ENCODE measurements at regions not wholly inside any gene's neighbourhood (a gene's known extent, or its start where the extent isn't known, plus 50 kb on each side); places are given as distances from the start of the nearest gene placed in this dataset.

GRCh38 chr2:58447586-58447985 lies 206.5 kb upstream of the FANCL start:
- H3K4me1 ChIP-seq (ENCODE audit: insufficient read depth, low read length), result no peaks in the 10 kb centered on the region
- Mint-ChIP-seq H3K27me3 (no peaks in the 10 kb centered on the region), H3K4me3 (no peak overlapping the region), H3K4me1 (ENCODE audit: low read depth) (no peaks in the 10 kb centered on the region), H3K36me3 (ENCODE audit: low read depth) (no peaks in the 10 kb centered on the region), H3K27ac (no peak overlapping the region), H3K9me3 (no peaks in the 10 kb centered on the region)
- POLR2A ChIA-PET, result no interaction called here
- CTCF ChIA-PET, result no interaction called here
- no peaks in the 10 kb centered on the region for H3K9me3 ChIP-seq (ENCODE audit: control insufficient read depth in 1 of 2, insufficient read depth in 1 of 2, low read length in 2 of 2)
- no peak overlapping the region for H3K4me3 ChIP-seq (ENCODE audit: low read length)
- H3K36me3 ChIP-seq (ENCODE audit: insufficient read depth, low read length), result no peaks in the 10 kb centered on the region
- no peak for ATAC-seq (ENCODE audit: poor library complexity)
- intact Hi-C loops (cut with DNase I, micrococcal nuclease), result no loop called here
- no peak for DNase-seq
- H3K27ac ChIP-seq (ENCODE audit: low read depth in 1 of 2, low read length in 2 of 2), result no peak overlapping the region
- no peaks in the 10 kb centered on the region for H3K27me3 ChIP-seq (ENCODE audit: control insufficient read depth in 1 of 2, insufficient read depth in 2 of 2, low read length in 2 of 2)
- no peak for TF ChIP-seq CTCF (IDR thresholded peaks at IDR 0.05)

- Mint-ChIP-seq H3K4me1 (ENCODE audit: low read depth) (no peaks in the 10 kb centered on the region), H3K27me3 (no peaks in the 10 kb centered on the region), H3K4me3 (no peak overlapping the region), H3K9me3 (no peaks in the 10 kb centered on the region), H3K36me3 (ENCODE audit: low read depth) (no peaks in the 10 kb centered on the region), H3K27ac (no peak overlapping the region)
- Histone ChIP-seq H3K27ac (ENCODE audit: low read depth in 1 of 2, low read length in 2 of 2) (no peak overlapping the region), H3K27me3 (ENCODE audit: control insufficient read depth in 1 of 2, insufficient read depth in 2 of 2, low read length in 2 of 2) (no peaks in the 10 kb centered on the region), H3K4me1 (ENCODE audit: insufficient read depth, low read length) (no peaks in the 10 kb centered on the region), H3K36me3 (ENCODE audit: insufficient read depth, low read length) (no peaks in the 10 kb centered on the region), H3K9me3 (ENCODE audit: control insufficient read depth in 1 of 2, insufficient read depth in 1 of 2, low read length in 2 of 2) (no peaks in the 10 kb centered on the region), H3K4me3 (ENCODE audit: low read length) (no peak overlapping the region)
- intact Hi-C loops (cut with DNase I, micrococcal nuclease), result no loop called here
- CTCF ChIA-PET, result no interaction called here
- no peak for TF ChIP-seq CTCF (IDR thresholded peaks at IDR 0.05)
- DNase-seq, result no peak
- POLR2A ChIA-PET, result no interaction called here
- no peak for ATAC-seq (ENCODE audit: poor library complexity)
Measured at GRCh38 chr2:58441643-58442042, 200.5 kb upstream of the FANCL start.

GRCh38 chr2:58436872-58437271 lies 195.7 kb upstream of the FANCL start:
- ChIA-PET CTCF (no interaction called here), POLR2A (no interaction called here)
- TF ChIP-seq CTCF (IDR thresholded peaks at IDR 0.05), result no peak
- no peak for ATAC-seq (ENCODE audit: poor library complexity)
- no peaks in the 10 kb centered on the region for H3K36me3 Mint-ChIP-seq (ENCODE audit: low read depth)
- no peak overlapping the region for H3K4me3 Mint-ChIP-seq
- H3K4me1 Mint-ChIP-seq (ENCODE audit: low read depth), result no peaks in the 10 kb centered on the region
- Histone ChIP-seq H3K4me3 (ENCODE audit: low read length) (no peak overlapping the region), H3K36me3 (ENCODE audit: insufficient read depth, low read length) (no peaks in the 10 kb centered on the region), H3K27ac (ENCODE audit: low read depth in 1 of 2, low read length in 2 of 2) (no peak overlapping the region), H3K27me3 (ENCODE audit: control insufficient read depth in 1 of 2, insufficient read depth in 2 of 2, low read length in 2 of 2) (no peaks in the 10 kb centered on the region), H3K4me1 (ENCODE audit: insufficient read depth, low read length) (no peaks in the 10 kb centered on the region), H3K9me3 (ENCODE audit: control insufficient read depth in 1 of 2, insufficient read depth in 1 of 2, low read length in 2 of 2) (no peaks in the 10 kb centered on the region)
- H3K27me3 Mint-ChIP-seq, result no peaks in the 10 kb centered on the region
- intact Hi-C loops (cut with DNase I, micrococcal nuclease), result no loop called here
- no peaks in the 10 kb centered on the region for H3K9me3 Mint-ChIP-seq
- DNase-seq, result no peak
- H3K27ac Mint-ChIP-seq, result no peak overlapping the region

All from CD4-positive, alpha-beta T cell (primary cell).